CD4-positive, alpha-beta T cell treated with Interleukin-10 for 1 hour (primary cell): ENCODE measurements at regions not wholly inside any gene's neighbourhood (a gene's known extent, or its start where the extent isn't known, plus 50 kb on each side); places are given as distances from the start of the nearest gene placed in this dataset.
A peak's percentile ranks its signal among the peaks of the same experiment; 100 is the strongest.
"Not testable (repeated sequence)": the region's sequence is repeated elsewhere in the genome, so short reads cannot be mapped to it uniquely, and the experiment has no call there.

ENCODE experiments used
- DNase-seq: peaks from one replicate; pipeline ENCODE4 v3.0.0-alpha.2; 2020

GRCh38 chr14:50020799-50021198 lies 95.6 kb downstream of the VCPKMT start:
- no peak for DNase-seq

GRCh38 chr14:50021261-50022031 lies 94.9 kb downstream of the VCPKMT start:
- DNase-seq = peak; percentile 37

GRCh38 chr14:50022661-50023060 lies 93.7 kb downstream of the VCPKMT start:
- DNase-seq = no peak

- DNase-seq = no peak
Measured at GRCh38 chr14:50023671-50024490, 92.5 kb downstream of the VCPKMT start.

- no peak for DNase-seq
Measured at GRCh38 chr14:50025073-50025472, 91.3 kb downstream of the VCPKMT start.

- DNase-seq = no peak
Measured at GRCh38 chr14:50025776-50026175, 90.6 kb downstream of the VCPKMT start.

- no peak for DNase-seq
Measured at GRCh38 chr14:50026396-50026795, 90.0 kb downstream of the VCPKMT start.

GRCh38 chr14:50027816-50028215 lies 88.6 kb downstream of the VCPKMT start:
- DNase-seq = no peak

- no peak for DNase-seq
Measured at GRCh38 chr14:50028458-50028857, 87.9 kb downstream of the VCPKMT start.

GRCh38 chr14:50030036-50030435 lies 86.3 kb downstream of the VCPKMT start:
- DNase-seq = no peak

- not testable (repeated sequence) for DNase-seq
Measured at GRCh38 chr14:50030911-50031310, 85.5 kb downstream of the VCPKMT start.

- no peak for DNase-seq
Measured at GRCh38 chr14:50031602-50032313, 84.6 kb downstream of the VCPKMT start.

GRCh38 chr14:50032462-50033167 lies 83.8 kb downstream of the VCPKMT start:
- DNase-seq = not testable (repeated sequence)

- DNase-seq = no peak
Measured at GRCh38 chr14:50035214-50035613, 81.2 kb downstream of the VCPKMT start.

GRCh38 chr14:50036211-50036610 lies 80.2 kb downstream of the VCPKMT start:
- DNase-seq = no peak

- DNase-seq = no peak
Measured at GRCh38 chr14:50036637-50037036, 79.7 kb downstream of the VCPKMT start.

GRCh38 chr14:50037240-50037639 lies 79.1 kb downstream of the VCPKMT start:
- DNase-seq = no peak

GRCh38 chr14:50037852-50038251 lies 78.5 kb downstream of the VCPKMT start:
- no peak for DNase-seq

GRCh38 chr14:50038398-50039119 lies 77.8 kb downstream of the VCPKMT start:
- DNase-seq = peak; percentile 51

GRCh38 chr14:50039120-50039517 lies 77.3 kb downstream of the VCPKMT start:
- no peak for DNase-seq

GRCh38 chr14:50039734-50040400 lies 76.5 kb downstream of the VCPKMT start:
- DNase-seq = peak; percentile 31

GRCh38 chr14:50040401-50040775 lies 76.0 kb downstream of the VCPKMT start:
- DNase-seq = peak; percentile 67
